Prostate gland (tissue), 2 donors: ENCODE measurements at regions not wholly inside any gene's neighbourhood (a gene's known extent, or its start where the extent isn't known, plus 50 kb on each side); places are given as distances from the start of the nearest gene placed in this dataset.

Source experiments
- POLR2A ChIP-seq: fragments of 450-650 bp; IDR thresholded peaks from one replicate; pipeline ENCODE4 v1.6.1; 2016; ENCODE audit warnings: antibody characterized with exemption, mild to moderate bottlenecking
- POLR2AphosphoS5 ChIP-seq: sonication (generic); formaldehyde crosslinking; IDR thresholded peaks from one replicate; pipeline ENCODE4 v1.6.1; 2017; ENCODE audit warnings: antibody characterized with exemption
- TF ChIP-seq, protein P1 (sequence below), 4 experiments: fragments of 200-600 bp in 2 of 4; fragments of 450-650 bp in 2 of 4; sonication (generic) in 2 of 4; IDR thresholded peaks; 1 replicate in 3 of 4; 2 replicates in 1 of 4; pipeline ENCODE4 v1.5.1; 2016 to 2019; ENCODE audit warnings: antibody characterized with exemption in 4 of 4, mild to moderate bottlenecking in 2 of 4, moderate library complexity in 2 of 4

DNA sequence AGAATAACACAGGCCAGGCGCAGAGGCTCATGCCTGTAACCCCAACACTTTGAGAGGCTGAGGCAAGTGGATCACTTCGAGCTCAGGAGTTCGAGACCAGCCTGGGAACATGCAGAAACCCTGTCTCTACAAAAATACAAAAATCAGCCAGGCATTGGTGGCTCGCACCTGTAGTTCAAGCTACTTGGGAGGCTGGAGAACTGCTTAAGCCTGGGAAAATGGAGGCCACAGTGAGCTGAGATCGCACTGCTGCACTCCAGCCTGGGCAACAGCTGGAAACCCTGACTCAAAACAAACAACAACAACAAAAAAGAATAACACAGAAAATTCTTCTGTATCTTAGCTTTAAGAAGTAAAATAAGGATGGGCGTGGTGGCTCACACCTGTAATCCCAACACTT lies 440.3 kb downstream of the LRATD1 start:
- TF ChIP-seq, protein P1, sequence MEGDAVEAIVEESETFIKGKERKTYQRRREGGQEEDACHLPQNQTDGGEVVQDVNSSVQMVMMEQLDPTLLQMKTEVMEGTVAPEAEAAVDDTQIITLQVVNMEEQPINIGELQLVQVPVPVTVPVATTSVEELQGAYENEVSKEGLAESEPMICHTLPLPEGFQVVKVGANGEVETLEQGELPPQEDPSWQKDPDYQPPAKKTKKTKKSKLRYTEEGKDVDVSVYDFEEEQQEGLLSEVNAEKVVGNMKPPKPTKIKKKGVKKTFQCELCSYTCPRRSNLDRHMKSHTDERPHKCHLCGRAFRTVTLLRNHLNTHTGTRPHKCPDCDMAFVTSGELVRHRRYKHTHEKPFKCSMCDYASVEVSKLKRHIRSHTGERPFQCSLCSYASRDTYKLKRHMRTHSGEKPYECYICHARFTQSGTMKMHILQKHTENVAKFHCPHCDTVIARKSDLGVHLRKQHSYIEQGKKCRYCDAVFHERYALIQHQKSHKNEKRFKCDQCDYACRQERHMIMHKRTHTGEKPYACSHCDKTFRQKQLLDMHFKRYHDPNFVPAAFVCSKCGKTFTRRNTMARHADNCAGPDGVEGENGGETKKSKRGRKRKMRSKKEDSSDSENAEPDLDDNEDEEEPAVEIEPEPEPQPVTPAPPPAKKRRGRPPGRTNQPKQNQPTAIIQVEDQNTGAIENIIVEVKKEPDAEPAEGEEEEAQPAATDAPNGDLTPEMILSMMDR (IDR thresholded peaks at IDR 0.05), result no peak
- TF ChIP-seq POLR2A, result no peak
- TF ChIP-seq POLR2AphosphoS5, result no peak
